ENCODE measurements at regions not wholly inside any gene's neighbourhood (a gene's known extent, or its start where the extent isn't known, plus 50 kb on each side); places are given as distances from the start of the nearest gene placed in this dataset.

GRCh38 chr13:84616864-84617263, 734.6 kb upstream of the SLITRK1 start:
- Histone ChIP-seq H3K9me3 (no peaks in the 10 kb centered on the region), H3K27ac (no peak overlapping the region), H3K4me1 (no peaks in the 10 kb centered on the region), H3K27me3 (no peaks in the 10 kb centered on the region), H3K36me3 (no peaks in the 10 kb centered on the region), H3K4me3 (no peak overlapping the region)
- DNase-seq, result no peak
- TF ChIP-seq POLR2A (IDR thresholded peaks at IDR 0.05) (no peak), CTCF (IDR thresholded peaks at IDR 0.05) (no peak)
- intact Hi-C loops (cut with DNase I), result no loop called here

- Histone ChIP-seq H3K36me3 (no peaks in the 10 kb centered on the region), H3K4me1 (peaks cover 0 to 5% (median 0%) of the 10 kb centered on the region in 3 donors), H3K27ac (no peak overlapping the region), H3K4me3 (no peak overlapping the region), H3K27me3 (no peaks in the 10 kb centered on the region), H3K9me3 (no peaks in the 10 kb centered on the region)
- intact Hi-C loops (cut with DNase I), result no loop called here
- DNase-seq, result no peak
- 30 to 65% methylated on average over 1 of the region's 1 CpG for WGBS, 2 donors
- TF ChIP-seq CTCF (IDR thresholded peaks at IDR 0.05), result no peak
- TF ChIP-seq POLR2A (IDR thresholded peaks at IDR 0.05), result no peak
Measured at GRCh38 chr13:84609716-84610115, 727.4 kb upstream of the SLITRK1 start.

GRCh38 chr13:84607261-84608013, 725.2 kb upstream of the SLITRK1 start:
- Histone ChIP-seq H3K36me3 (no peaks in the 10 kb centered on the region), H3K4me3 (no peak overlapping the region), H3K27ac (no peak overlapping the region), H3K9me3 (no peaks in the 10 kb centered on the region), H3K27me3 (no peaks in the 10 kb centered on the region), H3K4me1 (peaks cover 0 to 5% (median 0%) of the 10 kb centered on the region in 3 donors)
- TF ChIP-seq CTCF (IDR thresholded peaks at IDR 0.05), result no peak
- TF ChIP-seq POLR2A (IDR thresholded peaks at IDR 0.05), result no peak
- WGBS, 2 donors, result 24 to 37% methylated on average over 5 of the region's 5 CpGs
- no peak for DNase-seq
- intact Hi-C loops (cut with DNase I), result no loop called here

GRCh38 chr13:84606616-84607015, 724.3 kb upstream of the SLITRK1 start:
- Histone ChIP-seq H3K36me3 (no peaks in the 10 kb centered on the region), H3K4me1 (peaks cover 0 to 5% (median 0%) of the 10 kb centered on the region in 3 donors), H3K27me3 (no peaks in the 10 kb centered on the region), H3K9me3 (no peaks in the 10 kb centered on the region), H3K4me3 (no peak overlapping the region), H3K27ac (no peak overlapping the region)
- TF ChIP-seq CTCF (IDR thresholded peaks at IDR 0.05), result no peak
- TF ChIP-seq POLR2A (IDR thresholded peaks at IDR 0.05), result no peak
- no peak for DNase-seq
- intact Hi-C loops (cut with DNase I), result no loop called here

- H3K4me3 ChIP-seq, result no peak overlapping the region
- no peak for TF ChIP-seq CTCF (IDR thresholded peaks at IDR 0.05)
- TF ChIP-seq POLR2A (IDR thresholded peaks at IDR 0.05), result no peak
- no peak overlapping the region for H3K27ac ChIP-seq
- no peaks in the 10 kb centered on the region for H3K9me3 ChIP-seq
- 90 to 100% methylated on average over 2 to 3 of the region's 3 CpGs for WGBS, 2 donors
- H3K4me1 ChIP-seq, result peaks cover 0 to 5% (median 0%) of the 10 kb centered on the region in 3 donors
- intact Hi-C loops (cut with DNase I), result no loop called here
- DNase-seq, result no peak
- H3K27me3 ChIP-seq, result no peaks in the 10 kb centered on the region
- no peaks in the 10 kb centered on the region for H3K36me3 ChIP-seq
Measured at GRCh38 chr13:84605927-84606326, 723.7 kb upstream of the SLITRK1 start.

Data from esophagus squamous epithelium (tissue), 5 donors.